ENCODE measurements at regions not wholly inside any gene's neighbourhood (a gene's known extent, or its start where the extent isn't known, plus 50 kb on each side); places are given as distances from the start of the nearest gene placed in this dataset.

DNA sequence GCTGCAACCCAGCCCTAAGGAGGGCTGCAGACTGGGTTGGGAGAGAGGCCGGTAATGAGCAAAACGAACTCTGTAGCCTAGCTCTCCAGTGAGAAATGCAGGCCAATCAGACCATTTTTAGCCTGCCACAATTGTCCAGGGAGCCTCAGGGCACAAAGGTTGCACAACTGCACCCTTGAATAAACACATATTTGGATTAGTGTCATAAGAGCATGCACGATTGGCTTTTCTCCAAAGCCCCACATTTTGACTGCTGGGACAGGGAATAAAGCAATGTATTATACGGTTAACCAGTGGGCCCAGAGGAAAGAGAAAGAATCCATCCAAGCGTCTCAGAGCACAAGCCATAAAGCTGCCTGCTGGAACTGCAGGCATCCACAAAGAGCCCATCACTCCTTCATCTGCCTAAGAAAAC, 729.4 kb upstream of the SGCG start:
- Histone ChIP-seq H3K27ac (ENCODE audit: insufficient read depth, low read depth, low read length) (no peak overlapping the region), H3K9ac (replicated peaks; ENCODE audit: extremely low read depth, insufficient read depth, low read length) (no peak overlapping the region), H3K27me3 (ENCODE audit: control insufficient read depth in 2 of 2, insufficient read depth in 2 of 2, low read length in 2 of 2) (no peaks in the 10 kb centered on the region), H3K36me3 (ENCODE audit: control insufficient read depth in 2 of 2, extremely low read depth in 1 of 2, insufficient read depth in 2 of 2, low read length in 2 of 2) (no peaks in the 10 kb centered on the region), H2AFZ (ENCODE audit: low read depth, low read length) (no peak overlapping the region), H3K4me1 (ENCODE audit: control insufficient read depth, extremely low read depth, insufficient read depth, low read length) (no peaks in the 10 kb centered on the region), H3K79me2 (ENCODE audit: control insufficient read depth, insufficient read depth, low read length) (no peaks in the 10 kb centered on the region), H3K4me3 (replicated peaks in 1 of 3; ENCODE audit: insufficient read depth in 1 of 3, low read depth in 1 of 3, low read length in 3 of 3) (no peak overlapping the region), H3K9me3 (replicated peaks; ENCODE audit: control insufficient read depth, insufficient read depth, low read length) (peaks cover 2% of the 10 kb centered on the region), H3K9me1 (replicated peaks; ENCODE audit: control insufficient read depth, extremely low read depth, insufficient read depth, low read length) (no peaks in the 10 kb centered on the region), H4K20me1 (replicated peaks; ENCODE audit: control insufficient read depth, extremely low read depth, insufficient read depth, low read length) (no peaks in the 10 kb centered on the region), H3K4me2 (ENCODE audit: insufficient read depth, low read length) (no peak overlapping the region)
- FAIRE-seq (no peak), DNase-seq (ENCODE audit: low read depth, low spot score) (no peak)
- dilution Hi-C loops (cut with MboI; ENCODE audit: extremely low pct_ligation_motif_present, low sequenced_read_pairs): no loop called here
- TF ChIP-seq POLR2AphosphoS5 (IDR thresholded peaks at IDR 0.05; ENCODE audit: insufficient read depth, low read depth, low read length) (no peak), POLR2A (IDR thresholded peaks at IDR 0.05; ENCODE audit: low read depth, low read length) (no peak), FOS (IDR thresholded peaks at IDR 0.05; ENCODE audit: borderline replicate concordance, insufficient read depth, low read length) (no peak), JUN (IDR thresholded peaks at IDR 0.05; ENCODE audit: borderline replicate concordance, insufficient read depth, insufficient read length, low read depth) (no peak), EZH2 (IDR thresholded peaks at IDR 0.05; ENCODE audit: borderline replicate concordance, low read depth, low read length, severe bottlenecking) (no peak), GATA2 (IDR thresholded peaks at IDR 0.05; ENCODE audit: insufficient read depth, insufficient read length, low read depth, low read length) (no peak), MYC (IDR thresholded peaks at IDR 0.05; ENCODE audit: low read depth, low read length) (no peak)
- TF ChIP-seq, protein P1, sequence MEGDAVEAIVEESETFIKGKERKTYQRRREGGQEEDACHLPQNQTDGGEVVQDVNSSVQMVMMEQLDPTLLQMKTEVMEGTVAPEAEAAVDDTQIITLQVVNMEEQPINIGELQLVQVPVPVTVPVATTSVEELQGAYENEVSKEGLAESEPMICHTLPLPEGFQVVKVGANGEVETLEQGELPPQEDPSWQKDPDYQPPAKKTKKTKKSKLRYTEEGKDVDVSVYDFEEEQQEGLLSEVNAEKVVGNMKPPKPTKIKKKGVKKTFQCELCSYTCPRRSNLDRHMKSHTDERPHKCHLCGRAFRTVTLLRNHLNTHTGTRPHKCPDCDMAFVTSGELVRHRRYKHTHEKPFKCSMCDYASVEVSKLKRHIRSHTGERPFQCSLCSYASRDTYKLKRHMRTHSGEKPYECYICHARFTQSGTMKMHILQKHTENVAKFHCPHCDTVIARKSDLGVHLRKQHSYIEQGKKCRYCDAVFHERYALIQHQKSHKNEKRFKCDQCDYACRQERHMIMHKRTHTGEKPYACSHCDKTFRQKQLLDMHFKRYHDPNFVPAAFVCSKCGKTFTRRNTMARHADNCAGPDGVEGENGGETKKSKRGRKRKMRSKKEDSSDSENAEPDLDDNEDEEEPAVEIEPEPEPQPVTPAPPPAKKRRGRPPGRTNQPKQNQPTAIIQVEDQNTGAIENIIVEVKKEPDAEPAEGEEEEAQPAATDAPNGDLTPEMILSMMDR (IDR thresholded peaks at IDR 0.05; ENCODE audit: extremely low read depth in 1 of 2, insufficient read depth in 1 of 2, low read depth in 1 of 2, low read length in 2 of 2): no peak
- TF ChIP-seq, protein P2, sequence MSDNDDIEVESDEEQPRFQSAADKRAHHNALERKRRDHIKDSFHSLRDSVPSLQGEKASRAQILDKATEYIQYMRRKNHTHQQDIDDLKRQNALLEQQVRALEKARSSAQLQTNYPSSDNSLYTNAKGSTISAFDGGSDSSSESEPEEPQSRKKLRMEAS (IDR thresholded peaks at IDR 0.05; ENCODE audit: insufficient read depth, insufficient read length): no peak
- intact Hi-C loops (cut with micrococcal nuclease): no loop called here
- no TSS peak for BruUV-seq (replicated peaks)
- ChIA-PET POLR2A (no interaction called here), CTCF (no interaction called here)

All from endothelial cell of umbilical vein (primary cell).